ENCODE measurements at regions not wholly inside any gene's neighbourhood (a gene's known extent, or its start where the extent isn't known, plus 50 kb on each side); places are given as distances from the start of the nearest gene placed in this dataset.

DNA sequence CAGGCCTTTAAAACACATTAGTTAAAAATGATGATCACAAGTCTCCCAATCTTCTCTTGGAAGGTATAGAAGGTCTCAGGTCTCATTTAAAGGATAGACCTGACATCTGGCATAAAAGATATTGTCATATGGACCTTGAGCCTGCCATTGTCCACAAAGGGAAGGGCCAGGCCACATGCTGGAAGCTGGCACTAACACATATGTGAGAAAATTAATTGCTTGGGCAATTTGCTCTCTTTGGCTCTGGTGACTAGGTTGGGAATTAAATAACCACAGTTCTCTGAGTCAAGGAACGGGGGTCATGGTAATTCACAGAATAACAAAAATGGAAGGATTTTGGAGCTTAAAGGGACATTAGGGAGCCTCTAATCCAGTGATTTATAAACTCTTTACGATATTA, 727.3 kb downstream of the BCL11A start:
- Histone ChIP-seq H3K23ac (ENCODE audit: insufficient read length) (no peak overlapping the region), H3K9ac (replicated peaks in 1 of 4; ENCODE audit: extremely low read depth in 1 of 4, low read depth in 3 of 4, low read length in 3 of 4) (no peak overlapping the region), H4K20me1 (replicated peaks in 1 of 2; ENCODE audit: control insufficient read depth in 1 of 2, insufficient read depth in 2 of 2, low read length in 2 of 2) (no peaks in the 10 kb centered on the region), H4K8ac (ENCODE audit: extremely low read depth, insufficient read depth, low read length) (no peak overlapping the region), H3K4me2 (ENCODE audit: insufficient read depth in 1 of 2, low read depth in 2 of 2, low read length in 2 of 2) (no peak overlapping the region), H3K56ac (replicated peaks; ENCODE audit: insufficient read length, low read depth, low read length) (no peak overlapping the region), H3K79me1 (ENCODE audit: low read depth, low read length) (no peaks in the 10 kb centered on the region), H2BK5ac (ENCODE audit: low read depth, low read length) (no peak overlapping the region), H3K79me2 (ENCODE audit: control insufficient read depth in 1 of 2, insufficient read depth in 2 of 2, low read length in 2 of 2) (no peaks in the 10 kb centered on the region), H3K23me2 (ENCODE audit: low read depth, low read length) (no peaks in the 10 kb centered on the region), H3K27me3 (replicated peaks in 1 of 4; ENCODE audit: control insufficient read depth in 3 of 4, extremely low read depth in 1 of 4, insufficient read depth in 3 of 4, low read length in 3 of 4) (no peaks in the 10 kb centered on the region), H4K5ac (ENCODE audit: insufficient read length, low read depth, low read length) (no peak overlapping the region), H3K4me3 (ENCODE audit: extremely low read depth in 1 of 4, insufficient read depth in 2 of 4, low read depth in 3 of 4, low read length in 4 of 4) (no peak overlapping the region), H3K4ac (replicated peaks; ENCODE audit: insufficient read length, low read depth, low read length) (no peak overlapping the region), H3K4me1 (replicated peaks in 1 of 4; ENCODE audit: control insufficient read depth in 3 of 4, insufficient read depth in 4 of 4, low read length in 3 of 4) (no peaks in the 10 kb centered on the region), H3K18ac (ENCODE audit: extremely low read depth, low read length) (no peak overlapping the region), H2BK120ac (replicated peaks; ENCODE audit: low read depth, low read length) (no peak overlapping the region), H2BK12ac (ENCODE audit: low read depth, low read length) (no peak overlapping the region), H2AK5ac (ENCODE audit: low read depth, low read length) (no peak overlapping the region), H3K27ac (ENCODE audit: low read depth, low read length) (no peak overlapping the region), H2AFZ (ENCODE audit: low read length) (no peak overlapping the region), H3K9me3 (ENCODE audit: insufficient read depth in 2 of 2, low read depth in 1 of 2, low read length in 1 of 2) (no peaks in the 10 kb centered on the region), H3K14ac (ENCODE audit: insufficient read length) (no peak overlapping the region), H2BK15ac (ENCODE audit: low read length) (no peak overlapping the region), H2BK20ac (ENCODE audit: low read length) (no peak overlapping the region), H4K91ac (replicated peaks; ENCODE audit: insufficient read length, low read length) (no peak overlapping the region), H3K36me3 (ENCODE audit: control insufficient read depth in 2 of 4, insufficient read depth in 4 of 4, low read length in 3 of 4) (no peaks in the 10 kb centered on the region)
- ChIA-PET POLR2A (ENCODE audit: partially characterized antibody) (no interaction called here), CTCF (ENCODE audit: partially characterized antibody) (no interaction called here)
- no peak for DNase-seq (ENCODE audit: low read depth in 1 of 2, low spot score in 2 of 2)
- WGBS, 2 experiments (ENCODE audit: extremely low coverage in 1 of 2, insufficient coverage in 1 of 2, insufficient read length in 1 of 2, insufficient replicate concordance in 2 of 2, low coverage in 1 of 2, low lambda C conversion rate in 2 of 2, missing lambda C conversion rate in 1 of 2), result 89% methylated on average over 2 of the region's 2 CpGs; no CpG with 5 or more reads in 1 of the 2 experiments
- TF ChIP-seq CHD1 (IDR thresholded peaks at IDR 0.05; ENCODE audit: low read depth, low read length), result no peak
- TF ChIP-seq SIX5 (IDR thresholded peaks at IDR 0.05; ENCODE audit: low read depth, low read length), result no peak
- no peak for TF ChIP-seq ZNF274 (IDR thresholded peaks at IDR 0.05; ENCODE audit: borderline replicate concordance, extremely low read depth, low read length)
- TF ChIP-seq TEAD4 (IDR thresholded peaks at IDR 0.05; ENCODE audit: low read depth, low read length), result no peak
- TF ChIP-seq RBBP5 (IDR thresholded peaks at IDR 0.05; ENCODE audit: borderline replicate concordance, low read depth, low read length), result no peak
- no peak for TF ChIP-seq SP4 (IDR thresholded peaks at IDR 0.05; ENCODE audit: low read length)
- no peak for TF ChIP-seq POLR2AphosphoS5 (IDR thresholded peaks at IDR 0.05; ENCODE audit: low read depth, low read length)
- TF ChIP-seq, protein P1, sequence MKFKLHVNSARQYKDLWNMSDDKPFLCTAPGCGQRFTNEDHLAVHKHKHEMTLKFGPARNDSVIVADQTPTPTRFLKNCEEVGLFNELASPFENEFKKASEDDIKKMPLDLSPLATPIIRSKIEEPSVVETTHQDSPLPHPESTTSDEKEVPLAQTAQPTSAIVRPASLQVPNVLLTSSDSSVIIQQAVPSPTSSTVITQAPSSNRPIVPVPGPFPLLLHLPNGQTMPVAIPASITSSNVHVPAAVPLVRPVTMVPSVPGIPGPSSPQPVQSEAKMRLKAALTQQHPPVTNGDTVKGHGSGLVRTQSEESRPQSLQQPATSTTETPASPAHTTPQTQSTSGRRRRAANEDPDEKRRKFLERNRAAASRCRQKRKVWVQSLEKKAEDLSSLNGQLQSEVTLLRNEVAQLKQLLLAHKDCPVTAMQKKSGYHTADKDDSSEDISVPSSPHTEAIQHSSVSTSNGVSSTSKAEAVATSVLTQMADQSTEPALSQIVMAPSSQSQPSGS (IDR thresholded peaks at IDR 0.05; ENCODE audit: low read length), result no peak
- no peak for TF ChIP-seq EP300 (IDR thresholded peaks at IDR 0.05; ENCODE audit: borderline replicate concordance in 1 of 2, low read depth in 2 of 2, low read length in 2 of 2)
- TF ChIP-seq SUZ12 (IDR thresholded peaks at IDR 0.05; ENCODE audit: low read length), result no peak
- no peak for FAIRE-seq
